ENCODE measurements at regions not wholly inside any gene's neighbourhood (a gene's known extent, or its start where the extent isn't known, plus 50 kb on each side); places are given as distances from the start of the nearest gene placed in this dataset.

- no peak for DNase-seq
These were observed 81.2 kb upstream of the ATF7IP start for GRCh38 chr12:14284184-14284722.

- no peak for DNase-seq
These were observed 75.9 kb upstream of the ATF7IP start for GRCh38 chr12:14289601-14290000.

- DNase-seq = no peak
These were observed 74.5 kb upstream of the ATF7IP start for GRCh38 chr12:14290951-14291350.

GRCh38 chr12:14303661-14304155 lies 61.8 kb upstream of the ATF7IP start:
- no peak for DNase-seq

- DNase-seq = no peak
These were observed 58.5 kb upstream of the ATF7IP start for GRCh38 chr12:14307004-14307403.

GRCh38 chr12:14308516-14308915 lies 57.0 kb upstream of the ATF7IP start:
- no peak for DNase-seq

GRCh38 chr12:14310866-14311265 lies 54.6 kb upstream of the ATF7IP start:
- no peak for DNase-seq

- no peak for DNase-seq
These were observed 51.9 kb upstream of the ATF7IP start for GRCh38 chr12:14313379-14314138.

GRCh38 chr12:14314801-14315200 lies 50.7 kb upstream of the ATF7IP start:
- no peak for DNase-seq

GRCh38 chr12:14315501-14315900 lies 50.0 kb upstream of the ATF7IP start:
- DNase-seq = no peak

Measured in activated CD4-positive, alpha-beta T cell treated with anti-CD3 and anti-CD28 coated beads, Interleukin-2, amount 50 U/mL, for 16 hours (primary cell).